Endothelial cell of umbilical vein (primary cell): ENCODE measurements at regions not wholly inside any gene's neighbourhood (a gene's known extent, or its start where the extent isn't known, plus 50 kb on each side); places are given as distances from the start of the nearest gene placed in this dataset.

Experiments used
- BruUV-seq: library from RNA; stranded (reverse); fragments of 400-500 nt; replicated peaks from 2 replicates; lab custom pipeline; 2021; lab: Mats Ljungman, UMichigan
- CTCF ChIA-PET: fragments of 300-600, 350-600 bp; sonication (Branson Sonifier 250); formaldehyde crosslinking; loops from one replicate; lab custom pipeline; 2021; ENCODE audit warnings: antibody characterized with exemption, inconsistent platforms; lab: Charles Lee
- POLR2A ChIA-PET: fragments of 300-600, 350-600 bp; sonication (Branson Sonifier 250); formaldehyde crosslinking; loops from one replicate; lab custom pipeline; 2021; ENCODE audit warnings: antibody characterized with exemption, inconsistent platforms; lab: Charles Lee
- DNase-seq: peaks from one replicate; pipeline ENCODE4 v3.0.0-alpha.2; 2011; ENCODE audit warnings: low read depth, low spot score
- FAIRE-seq: peaks from 2 replicates; lab custom pipeline; 2011; peaks lifted over from hg19 to GRCh38; lab: Jason Lieb, UNC
- H2AFZ ChIP-seq: 2 replicates; pipeline ENCODE4 v1.6.0; 2012; ENCODE audit warnings: low read depth, low read length, control low read depth, inconsistent platforms
- H3K27ac ChIP-seq: 2 replicates; pipeline ENCODE4 v1.5.1; 2011; ENCODE audit warnings: low read depth, mild to moderate bottlenecking, control low read depth, low read length, moderate library complexity; ENCODE audit not compliant: insufficient read depth
- H3K27me3 ChIP-seq, 2 experiments: 2 replicates each; pipeline versions ENCODE4 v1.6.0 to v1.6.1; 2011; ENCODE audit warnings: low read length in 2 of 2, mixed read lengths in 1 of 2; ENCODE audit not compliant: control insufficient read depth in 2 of 2, insufficient read depth in 2 of 2
- H3K36me3 ChIP-seq, 2 experiments: 2 replicates in 1 of 2; 3 replicates in 1 of 2; pipeline ENCODE4 v1.5.1; 2011; ENCODE audit warnings: low read length in 2 of 2, mild to moderate bottlenecking in 1 of 2, moderate library complexity in 1 of 2; ENCODE audit not compliant: control insufficient read depth in 2 of 2, insufficient read depth in 2 of 2; ENCODE audit errors: extremely low read depth in 1 of 2
- H3K4me1 ChIP-seq: 3 replicates; pipeline ENCODE4 v1.5.1; 2011; ENCODE audit warnings: mild to moderate bottlenecking, low read length; ENCODE audit not compliant: control insufficient read depth, insufficient read depth; ENCODE audit errors: extremely low read depth
- H3K4me2 ChIP-seq: 2 replicates; pipeline ENCODE4 v1.6.1; 2011; ENCODE audit warnings: low read length, control low read depth, mixed read lengths; ENCODE audit not compliant: insufficient read depth
- H3K4me3 ChIP-seq, 3 experiments: fragments of 200-600 bp in 1 of 3; sonication (generic), shearing (Covaris generic) in 1 of 3; replicated peaks in 1 of 3; 2 replicates each; pipeline ENCODE4 v1.5.1; 2011 to 2016; ENCODE audit warnings: control low read depth in 3 of 3, low read length in 3 of 3, mild to moderate bottlenecking in 2 of 3, inconsistent platforms in 1 of 3, low read depth in 1 of 3, moderate library complexity in 1 of 3; ENCODE audit not compliant: insufficient read depth in 1 of 3
- H3K79me2 ChIP-seq: 2 replicates; pipeline ENCODE4 v1.6.0; 2012; ENCODE audit warnings: low read length, inconsistent platforms; ENCODE audit not compliant: control insufficient read depth, insufficient read depth
- H3K9ac ChIP-seq: replicated peaks from 2 replicates; pipeline ENCODE3; 2011; ENCODE audit warnings: low read length, control low read depth; ENCODE audit not compliant: insufficient read depth; ENCODE audit errors: extremely low read depth
- H3K9me1 ChIP-seq: replicated peaks from 3 replicates; pipeline ENCODE4 v1.6.0; 2011; ENCODE audit warnings: mild to moderate bottlenecking, low read length; ENCODE audit not compliant: control insufficient read depth, insufficient read depth; ENCODE audit errors: extremely low read depth
- H3K9me3 ChIP-seq: replicated peaks from 2 replicates; pipeline ENCODE4 v1.5.1; 2012; ENCODE audit warnings: low read length, inconsistent platforms; ENCODE audit not compliant: control insufficient read depth, insufficient read depth
- H4K20me1 ChIP-seq: replicated peaks from 2 replicates; pipeline ENCODE3; 2011; ENCODE audit warnings: mild to moderate bottlenecking, low read length; ENCODE audit not compliant: control insufficient read depth, insufficient read depth; ENCODE audit errors: extremely low read depth
- EZH2 ChIP-seq: IDR thresholded peaks from 2 replicates; pipeline ENCODE4 v1.6.1; 2012; ENCODE audit warnings: borderline replicate concordance, low read depth, mild to moderate bottlenecking, moderate library complexity, low read length, inconsistent platforms; ENCODE audit not compliant: severe bottlenecking
- FOS ChIP-seq: IDR thresholded peaks from 2 replicates; pipeline ENCODE4 v1.6.1; 2011; ENCODE audit warnings: mild to moderate bottlenecking, low read length, moderate library complexity, borderline replicate concordance; ENCODE audit not compliant: insufficient read depth
- GATA2 ChIP-seq: IDR thresholded peaks from 2 replicates; pipeline ENCODE4 v1.7.0; 2011; ENCODE audit warnings: low read depth, mild to moderate bottlenecking, moderate library complexity, mixed read lengths, low read length; ENCODE audit not compliant: insufficient read length, insufficient read depth
- JUN ChIP-seq: IDR thresholded peaks from 2 replicates; pipeline ENCODE4 v1.6.1; 2011; ENCODE audit warnings: borderline replicate concordance, low read depth; ENCODE audit not compliant: insufficient read length, insufficient read depth
- MYC ChIP-seq: IDR thresholded peaks from one replicate; pipeline ENCODE4 v1.6.1; 2011; ENCODE audit warnings: mild to moderate bottlenecking, low read depth, low read length
- POLR2A ChIP-seq: IDR thresholded peaks from 2 replicates; pipeline ENCODE4 v1.6.1; 2012; ENCODE audit warnings: low read depth, mild to moderate bottlenecking, control low read depth, low read length
- POLR2AphosphoS5 ChIP-seq: IDR thresholded peaks from 2 replicates; pipeline ENCODE4 v1.6.1; 2012; ENCODE audit warnings: low read depth, mild to moderate bottlenecking, control low read depth, low read length, moderate library complexity; ENCODE audit not compliant: insufficient read depth
- dilution Hi-C: fragments of 300-500 bp; cut with MboI; formaldehyde crosslinking; loops from one replicate; pipeline ENCODE4 v1.15.0; 2019; ENCODE audit warnings: low sequenced_read_pairs; ENCODE audit not compliant: extremely low pct_ligation_motif_present
- intact Hi-C: fragments of 100-400 bp; cut with micrococcal nuclease; formaldehyde crosslinking; loops from one replicate; pipeline ENCODE4 v1.10.0; 2022
- TF ChIP-seq, protein P1 (sequence below), 2 donors: IDR thresholded peaks; 1 replicate in 1 of 2; 2 replicates in 1 of 2; pipeline ENCODE4 v1.5.1; 2011; ENCODE audit warnings: low read length in 2 of 2, mild to moderate bottlenecking in 2 of 2, moderate library complexity in 2 of 2, control low read depth in 1 of 2, inconsistent platforms in 1 of 2, low read depth in 1 of 2; ENCODE audit not compliant: insufficient read depth in 1 of 2; ENCODE audit errors: extremely low read depth in 1 of 2
- TF ChIP-seq, protein P2 (sequence below): IDR thresholded peaks from 2 replicates; pipeline ENCODE4 v1.6.1; 2011; ENCODE audit not compliant: insufficient read depth, insufficient read length

DNA sequence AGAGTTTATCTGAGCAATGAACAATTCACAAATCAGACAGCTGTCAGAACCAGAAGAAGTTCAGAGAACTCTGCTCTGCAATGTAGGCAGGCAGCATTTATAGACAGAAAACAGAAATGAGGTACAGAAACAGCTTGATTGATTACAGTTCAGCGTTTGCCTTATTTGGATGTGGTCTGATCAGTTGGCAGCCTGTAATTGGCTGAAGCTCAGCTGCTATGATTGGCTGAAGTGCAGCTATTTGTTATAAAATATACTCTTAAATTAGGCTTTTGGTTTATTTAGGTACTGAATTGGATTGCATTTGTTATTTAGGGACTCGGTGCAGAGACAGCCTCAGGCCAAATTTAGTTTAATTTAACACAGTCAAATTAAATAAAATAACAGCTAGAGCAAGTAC lies 85.8 kb upstream of the JAZF1 start:
- Histone ChIP-seq H3K27ac (no peak overlapping the region), H3K79me2 (no peaks in the 10 kb centered on the region), H3K36me3 (no peaks in the 10 kb centered on the region), H3K4me1 (no peaks in the 10 kb centered on the region), H3K4me3 (no peak overlapping the region), H3K9me1 (no peaks in the 10 kb centered on the region), H3K9me3 (no peaks in the 10 kb centered on the region), H4K20me1 (no peaks in the 10 kb centered on the region), H3K27me3 (peaks cover 6 to 13% of the 10 kb centered on the region in 2 experiments), H3K9ac (no peak overlapping the region), H3K4me2 (no peak overlapping the region), H2AFZ (peak overlapping the region; percentile 29)
- TF ChIP-seq, protein P1, sequence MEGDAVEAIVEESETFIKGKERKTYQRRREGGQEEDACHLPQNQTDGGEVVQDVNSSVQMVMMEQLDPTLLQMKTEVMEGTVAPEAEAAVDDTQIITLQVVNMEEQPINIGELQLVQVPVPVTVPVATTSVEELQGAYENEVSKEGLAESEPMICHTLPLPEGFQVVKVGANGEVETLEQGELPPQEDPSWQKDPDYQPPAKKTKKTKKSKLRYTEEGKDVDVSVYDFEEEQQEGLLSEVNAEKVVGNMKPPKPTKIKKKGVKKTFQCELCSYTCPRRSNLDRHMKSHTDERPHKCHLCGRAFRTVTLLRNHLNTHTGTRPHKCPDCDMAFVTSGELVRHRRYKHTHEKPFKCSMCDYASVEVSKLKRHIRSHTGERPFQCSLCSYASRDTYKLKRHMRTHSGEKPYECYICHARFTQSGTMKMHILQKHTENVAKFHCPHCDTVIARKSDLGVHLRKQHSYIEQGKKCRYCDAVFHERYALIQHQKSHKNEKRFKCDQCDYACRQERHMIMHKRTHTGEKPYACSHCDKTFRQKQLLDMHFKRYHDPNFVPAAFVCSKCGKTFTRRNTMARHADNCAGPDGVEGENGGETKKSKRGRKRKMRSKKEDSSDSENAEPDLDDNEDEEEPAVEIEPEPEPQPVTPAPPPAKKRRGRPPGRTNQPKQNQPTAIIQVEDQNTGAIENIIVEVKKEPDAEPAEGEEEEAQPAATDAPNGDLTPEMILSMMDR (IDR thresholded peaks at IDR 0.05; ENCODE audit: extremely low read depth in 1 of 2, insufficient read depth in 1 of 2, low read depth in 1 of 2, low read length in 2 of 2) = no peak
- TF ChIP-seq EZH2 (no peak), JUN (no peak), POLR2A (no peak), POLR2AphosphoS5 (no peak), GATA2 (no peak), MYC (no peak), FOS (no peak)
- TF ChIP-seq, protein P2, sequence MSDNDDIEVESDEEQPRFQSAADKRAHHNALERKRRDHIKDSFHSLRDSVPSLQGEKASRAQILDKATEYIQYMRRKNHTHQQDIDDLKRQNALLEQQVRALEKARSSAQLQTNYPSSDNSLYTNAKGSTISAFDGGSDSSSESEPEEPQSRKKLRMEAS = no peak
- CTCF ChIA-PET = no interaction called here
- POLR2A ChIA-PET = no interaction called here
- no peak for FAIRE-seq
- intact Hi-C loops = no loop called here
- no TSS peak for BruUV-seq
- DNase-seq = no peak
- dilution Hi-C loops = no loop called here
